GM23338 (cell line): ENCODE measurements at regions not wholly inside any gene's neighbourhood (a gene's known extent, or its start where the extent isn't known, plus 50 kb on each side); places are given as distances from the start of the nearest gene placed in this dataset.

Experiments used
- CREB1 ChIP-seq: fragments of 250-450 bp; sonication (Bioruptor Pico); IDR thresholded peaks from 2 replicates; pipeline ENCODE4 v1.5.0; 2020; ENCODE audit warnings: low read depth, mild to moderate bottlenecking, moderate library complexity
- EZH2 ChIP-seq: fragments of 200-600 bp; sonication (generic); IDR thresholded peaks from one replicate; pipeline ENCODE4 v1.8.0; 2017; ENCODE audit warnings: antibody characterized with exemption, mild to moderate bottlenecking, low read depth; ENCODE audit not compliant: unreplicated experiment
- EZH2phosphoT487 ChIP-seq: fragments of 200-600 bp; sonication (generic); IDR thresholded peaks from one replicate; pipeline ENCODE4 v1.8.1; 2018; ENCODE audit warnings: antibody characterized with exemption; ENCODE audit not compliant: unreplicated experiment
- JUNB ChIP-seq: IDR thresholded peaks from one replicate; pipeline ENCODE4 v1.6.1; 2016; ENCODE audit warnings: antibody characterized with exemption; ENCODE audit not compliant: unreplicated experiment
- NANOG ChIP-seq: IDR thresholded peaks from 2 replicates; pipeline ENCODE4 v1.6.1; 2016; ENCODE audit warnings: antibody characterized with exemption, borderline replicate concordance
- TF ChIP-seq, protein P1 (sequence below), 2 experiments: fragments of 200-600 bp in 1 of 2; sonication (generic) in 1 of 2; conservative IDR thresholded peaks; 2 replicates each; pipeline versions ENCODE4 v1.5.1 to v1.6.1; 2016 to 2017; ENCODE audit warnings: antibody characterized with exemption in 2 of 2, low read depth in 2 of 2, mild to moderate bottlenecking in 2 of 2, moderate library complexity in 1 of 2
- TF ChIP-seq, protein P2 (sequence below): IDR thresholded peaks from one replicate; pipeline ENCODE4 v1.6.1; 2018; ENCODE audit warnings: antibody characterized with exemption; ENCODE audit not compliant: unreplicated experiment

DNA sequence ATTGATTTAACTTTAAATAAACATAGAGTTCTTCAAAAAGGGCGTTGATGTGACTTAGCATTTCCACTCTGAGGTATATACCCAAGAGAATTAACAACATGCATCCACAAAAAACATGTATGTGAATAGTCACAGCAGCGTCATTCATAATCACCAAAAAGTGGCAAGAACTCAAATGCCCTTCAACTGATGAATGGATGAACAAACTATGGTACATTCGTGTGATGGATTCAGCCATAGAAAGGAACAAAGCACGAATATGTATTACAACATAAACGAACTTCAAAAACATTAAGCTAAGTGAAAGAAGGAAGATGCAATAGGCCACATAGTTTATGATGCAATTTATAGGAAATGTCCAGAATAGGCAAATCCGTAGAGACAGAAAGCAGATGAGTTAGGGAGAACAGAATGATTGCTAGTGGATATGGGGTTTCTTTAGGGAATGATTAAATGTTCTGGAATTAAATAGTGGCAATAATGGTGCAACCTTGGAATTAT, 72.3 kb upstream of the UQCRFS1 start:
- TF ChIP-seq, protein P1, sequence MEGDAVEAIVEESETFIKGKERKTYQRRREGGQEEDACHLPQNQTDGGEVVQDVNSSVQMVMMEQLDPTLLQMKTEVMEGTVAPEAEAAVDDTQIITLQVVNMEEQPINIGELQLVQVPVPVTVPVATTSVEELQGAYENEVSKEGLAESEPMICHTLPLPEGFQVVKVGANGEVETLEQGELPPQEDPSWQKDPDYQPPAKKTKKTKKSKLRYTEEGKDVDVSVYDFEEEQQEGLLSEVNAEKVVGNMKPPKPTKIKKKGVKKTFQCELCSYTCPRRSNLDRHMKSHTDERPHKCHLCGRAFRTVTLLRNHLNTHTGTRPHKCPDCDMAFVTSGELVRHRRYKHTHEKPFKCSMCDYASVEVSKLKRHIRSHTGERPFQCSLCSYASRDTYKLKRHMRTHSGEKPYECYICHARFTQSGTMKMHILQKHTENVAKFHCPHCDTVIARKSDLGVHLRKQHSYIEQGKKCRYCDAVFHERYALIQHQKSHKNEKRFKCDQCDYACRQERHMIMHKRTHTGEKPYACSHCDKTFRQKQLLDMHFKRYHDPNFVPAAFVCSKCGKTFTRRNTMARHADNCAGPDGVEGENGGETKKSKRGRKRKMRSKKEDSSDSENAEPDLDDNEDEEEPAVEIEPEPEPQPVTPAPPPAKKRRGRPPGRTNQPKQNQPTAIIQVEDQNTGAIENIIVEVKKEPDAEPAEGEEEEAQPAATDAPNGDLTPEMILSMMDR (conservative IDR thresholded peaks at IDR 0.05; ENCODE audit: low read depth in 2 of 2): no peak
- TF ChIP-seq, protein P2, sequence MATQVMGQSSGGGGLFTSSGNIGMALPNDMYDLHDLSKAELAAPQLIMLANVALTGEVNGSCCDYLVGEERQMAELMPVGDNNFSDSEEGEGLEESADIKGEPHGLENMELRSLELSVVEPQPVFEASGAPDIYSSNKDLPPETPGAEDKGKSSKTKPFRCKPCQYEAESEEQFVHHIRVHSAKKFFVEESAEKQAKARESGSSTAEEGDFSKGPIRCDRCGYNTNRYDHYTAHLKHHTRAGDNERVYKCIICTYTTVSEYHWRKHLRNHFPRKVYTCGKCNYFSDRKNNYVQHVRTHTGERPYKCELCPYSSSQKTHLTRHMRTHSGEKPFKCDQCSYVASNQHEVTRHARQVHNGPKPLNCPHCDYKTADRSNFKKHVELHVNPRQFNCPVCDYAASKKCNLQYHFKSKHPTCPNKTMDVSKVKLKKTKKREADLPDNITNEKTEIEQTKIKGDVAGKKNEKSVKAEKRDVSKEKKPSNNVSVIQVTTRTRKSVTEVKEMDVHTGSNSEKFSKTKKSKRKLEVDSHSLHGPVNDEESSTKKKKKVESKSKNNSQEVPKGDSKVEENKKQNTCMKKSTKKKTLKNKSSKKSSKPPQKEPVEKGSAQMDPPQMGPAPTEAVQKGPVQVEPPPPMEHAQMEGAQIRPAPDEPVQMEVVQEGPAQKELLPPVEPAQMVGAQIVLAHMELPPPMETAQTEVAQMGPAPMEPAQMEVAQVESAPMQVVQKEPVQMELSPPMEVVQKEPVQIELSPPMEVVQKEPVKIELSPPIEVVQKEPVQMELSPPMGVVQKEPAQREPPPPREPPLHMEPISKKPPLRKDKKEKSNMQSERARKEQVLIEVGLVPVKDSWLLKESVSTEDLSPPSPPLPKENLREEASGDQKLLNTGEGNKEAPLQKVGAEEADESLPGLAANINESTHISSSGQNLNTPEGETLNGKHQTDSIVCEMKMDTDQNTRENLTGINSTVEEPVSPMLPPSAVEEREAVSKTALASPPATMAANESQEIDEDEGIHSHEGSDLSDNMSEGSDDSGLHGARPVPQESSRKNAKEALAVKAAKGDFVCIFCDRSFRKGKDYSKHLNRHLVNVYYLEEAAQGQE: no peak
- TF ChIP-seq JUNB (no peak), CREB1 (no peak), NANOG (no peak), EZH2 (no peak), EZH2phosphoT487 (no peak)
